ENCODE measurements at regions not wholly inside any gene's neighbourhood (a gene's known extent, or its start where the extent isn't known, plus 50 kb on each side); places are given as distances from the start of the nearest gene placed in this dataset.

DNA sequence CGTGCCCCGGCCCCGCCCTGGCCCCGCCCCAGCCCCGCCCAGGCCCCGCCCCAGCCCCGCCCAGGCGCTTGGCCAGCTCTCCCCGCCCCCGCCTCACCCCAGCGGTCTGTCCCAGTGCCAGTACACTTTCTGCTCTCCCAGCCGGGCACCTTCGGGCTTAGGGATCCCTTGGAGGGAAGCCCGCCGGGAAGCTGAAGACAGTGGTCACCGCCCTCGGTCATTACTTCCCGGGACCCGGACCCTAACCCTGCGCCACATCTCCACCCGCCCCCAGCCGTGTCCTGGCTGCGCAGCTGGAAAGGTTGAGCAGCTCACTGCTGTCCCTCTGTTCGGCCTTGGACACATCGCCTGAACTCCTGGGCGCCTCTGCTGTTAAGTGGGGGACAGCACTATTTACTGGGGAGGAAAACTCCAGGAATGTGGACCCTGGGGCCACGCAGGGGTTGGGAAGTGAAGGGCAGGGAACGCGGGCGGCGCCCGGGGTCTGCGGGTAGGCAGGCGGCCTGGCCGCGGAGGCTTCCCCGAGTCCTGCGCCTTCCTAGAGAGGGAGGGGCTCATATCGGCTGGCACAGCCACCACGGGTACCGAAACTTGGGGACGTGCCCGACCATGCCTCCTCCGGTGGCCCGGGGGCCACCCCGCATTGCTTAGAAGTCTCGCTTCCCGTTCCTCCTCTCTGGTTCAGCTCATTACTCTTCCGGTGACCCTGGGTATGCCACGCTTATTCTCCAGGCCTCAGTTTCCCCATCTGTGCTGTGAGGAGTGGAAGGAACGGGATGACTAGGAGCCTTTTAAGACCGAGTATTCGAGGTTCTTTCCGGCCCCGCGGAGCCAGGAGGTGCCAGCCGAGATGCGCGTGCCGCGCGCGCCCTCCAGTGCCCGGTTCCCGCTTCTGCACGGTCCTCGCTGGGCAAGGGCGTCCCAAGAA is 121.0 kb downstream of the GYPC start:
- TF ChIP-seq RAD21 (IDR thresholded peaks at IDR 0.05; ENCODE audit: low read depth), result peak; percentile 91
- TF ChIP-seq, protein P1, sequence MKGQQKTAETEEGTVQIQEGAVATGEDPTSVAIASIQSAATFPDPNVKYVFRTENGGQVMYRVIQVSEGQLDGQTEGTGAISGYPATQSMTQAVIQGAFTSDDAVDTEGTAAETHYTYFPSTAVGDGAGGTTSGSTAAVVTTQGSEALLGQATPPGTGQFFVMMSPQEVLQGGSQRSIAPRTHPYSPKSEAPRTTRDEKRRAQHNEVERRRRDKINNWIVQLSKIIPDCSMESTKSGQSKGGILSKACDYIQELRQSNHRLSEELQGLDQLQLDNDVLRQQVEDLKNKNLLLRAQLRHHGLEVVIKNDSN (IDR thresholded peaks at IDR 0.05), result no peak
- no peak for TF ChIP-seq EP300 (IDR thresholded peaks at IDR 0.05; ENCODE audit: borderline replicate concordance)

DNA sequence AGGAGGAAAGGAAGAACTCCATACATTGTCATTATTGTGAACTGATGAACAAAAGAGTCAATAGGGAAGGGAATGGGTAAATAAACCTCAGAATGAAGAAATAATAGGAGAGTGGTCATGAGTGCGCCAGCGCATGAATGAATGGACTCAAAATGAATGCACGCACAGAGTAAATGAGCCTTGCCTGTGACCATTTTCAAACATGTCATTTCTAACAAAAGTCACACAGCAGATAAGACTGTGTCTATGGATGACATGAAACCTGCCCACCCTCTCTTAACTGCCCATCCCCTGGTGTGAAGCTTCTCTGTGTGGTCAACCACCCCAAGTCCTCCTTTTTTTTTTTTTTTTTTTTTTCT is 121.1 kb upstream of the TEX51 start:
- TF ChIP-seq FOXM1 (IDR thresholded peaks at IDR 0.05; ENCODE audit: borderline replicate concordance, low read depth), result no peak
- TF ChIP-seq CREB1 (IDR thresholded peaks at IDR 0.05; ENCODE audit: low read depth), result no peak
- no peak for TF ChIP-seq NFIC (IDR thresholded peaks at IDR 0.05)

DNA sequence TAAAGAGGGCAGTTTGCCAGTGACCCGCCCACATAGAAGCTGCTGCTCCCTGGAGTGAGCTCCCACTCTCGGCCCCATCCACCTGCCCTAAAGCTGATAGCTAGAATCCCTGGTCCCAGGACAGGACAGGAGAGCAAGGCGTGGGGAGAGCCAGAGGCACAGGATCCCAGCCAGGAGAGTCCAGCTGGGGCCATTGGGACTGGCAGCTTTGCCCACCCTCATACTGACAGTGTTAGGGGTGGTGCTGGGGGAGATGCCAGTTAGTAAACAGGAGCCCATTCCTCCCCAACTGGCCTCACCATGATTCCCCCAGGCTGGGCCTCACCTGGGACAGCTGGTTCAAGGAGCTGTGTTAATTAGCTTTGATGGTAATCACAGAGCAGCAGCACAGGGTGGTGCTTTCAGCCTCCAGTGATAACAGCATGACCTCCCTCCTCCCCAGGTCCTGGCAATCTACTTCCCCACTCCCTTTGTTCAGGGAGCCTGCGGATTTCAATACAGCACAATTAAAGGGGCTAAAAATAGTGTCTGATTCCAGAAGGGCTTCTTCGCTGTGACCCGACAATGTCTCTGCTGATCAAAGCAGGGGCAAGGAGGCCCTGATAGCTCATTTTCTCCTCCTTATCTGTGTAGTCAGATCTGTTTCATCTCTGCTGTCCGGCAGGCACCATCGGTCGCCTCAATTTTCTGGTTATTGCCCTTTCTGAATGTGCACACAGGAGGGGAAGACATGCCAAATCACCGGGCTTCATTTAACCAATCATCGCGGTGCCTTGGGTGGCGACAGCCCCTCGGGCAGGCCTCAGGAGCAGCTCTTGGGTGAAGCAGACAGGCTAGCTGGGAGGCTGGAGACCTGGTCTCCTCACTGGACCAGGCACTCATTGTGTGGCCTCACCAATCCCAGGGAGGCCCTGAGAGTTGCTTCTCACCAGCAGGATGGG is 119.9 kb upstream of the TEX51 start:
- TF ChIP-seq TAF1 (IDR thresholded peaks at IDR 0.05; ENCODE audit: low read depth) (no peak), RAD21 (IDR thresholded peaks at IDR 0.05; ENCODE audit: low read depth) (no peak), CEBPB (IDR thresholded peaks at IDR 0.05) (no peak), ZBTB7A (IDR thresholded peaks at IDR 0.05; ENCODE audit: low read depth) (no peak), TCF12 (IDR thresholded peaks at IDR 0.05; ENCODE audit: low read depth) (no peak), NFIC (IDR thresholded peaks at IDR 0.05) (no peak)
- TF ChIP-seq, protein P2, sequence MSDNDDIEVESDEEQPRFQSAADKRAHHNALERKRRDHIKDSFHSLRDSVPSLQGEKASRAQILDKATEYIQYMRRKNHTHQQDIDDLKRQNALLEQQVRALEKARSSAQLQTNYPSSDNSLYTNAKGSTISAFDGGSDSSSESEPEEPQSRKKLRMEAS (IDR thresholded peaks at IDR 0.05), result no peak
- TF ChIP-seq, protein P3, sequence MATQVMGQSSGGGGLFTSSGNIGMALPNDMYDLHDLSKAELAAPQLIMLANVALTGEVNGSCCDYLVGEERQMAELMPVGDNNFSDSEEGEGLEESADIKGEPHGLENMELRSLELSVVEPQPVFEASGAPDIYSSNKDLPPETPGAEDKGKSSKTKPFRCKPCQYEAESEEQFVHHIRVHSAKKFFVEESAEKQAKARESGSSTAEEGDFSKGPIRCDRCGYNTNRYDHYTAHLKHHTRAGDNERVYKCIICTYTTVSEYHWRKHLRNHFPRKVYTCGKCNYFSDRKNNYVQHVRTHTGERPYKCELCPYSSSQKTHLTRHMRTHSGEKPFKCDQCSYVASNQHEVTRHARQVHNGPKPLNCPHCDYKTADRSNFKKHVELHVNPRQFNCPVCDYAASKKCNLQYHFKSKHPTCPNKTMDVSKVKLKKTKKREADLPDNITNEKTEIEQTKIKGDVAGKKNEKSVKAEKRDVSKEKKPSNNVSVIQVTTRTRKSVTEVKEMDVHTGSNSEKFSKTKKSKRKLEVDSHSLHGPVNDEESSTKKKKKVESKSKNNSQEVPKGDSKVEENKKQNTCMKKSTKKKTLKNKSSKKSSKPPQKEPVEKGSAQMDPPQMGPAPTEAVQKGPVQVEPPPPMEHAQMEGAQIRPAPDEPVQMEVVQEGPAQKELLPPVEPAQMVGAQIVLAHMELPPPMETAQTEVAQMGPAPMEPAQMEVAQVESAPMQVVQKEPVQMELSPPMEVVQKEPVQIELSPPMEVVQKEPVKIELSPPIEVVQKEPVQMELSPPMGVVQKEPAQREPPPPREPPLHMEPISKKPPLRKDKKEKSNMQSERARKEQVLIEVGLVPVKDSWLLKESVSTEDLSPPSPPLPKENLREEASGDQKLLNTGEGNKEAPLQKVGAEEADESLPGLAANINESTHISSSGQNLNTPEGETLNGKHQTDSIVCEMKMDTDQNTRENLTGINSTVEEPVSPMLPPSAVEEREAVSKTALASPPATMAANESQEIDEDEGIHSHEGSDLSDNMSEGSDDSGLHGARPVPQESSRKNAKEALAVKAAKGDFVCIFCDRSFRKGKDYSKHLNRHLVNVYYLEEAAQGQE (IDR thresholded peaks at IDR 0.05; ENCODE audit: low read depth), result no peak

DNA sequence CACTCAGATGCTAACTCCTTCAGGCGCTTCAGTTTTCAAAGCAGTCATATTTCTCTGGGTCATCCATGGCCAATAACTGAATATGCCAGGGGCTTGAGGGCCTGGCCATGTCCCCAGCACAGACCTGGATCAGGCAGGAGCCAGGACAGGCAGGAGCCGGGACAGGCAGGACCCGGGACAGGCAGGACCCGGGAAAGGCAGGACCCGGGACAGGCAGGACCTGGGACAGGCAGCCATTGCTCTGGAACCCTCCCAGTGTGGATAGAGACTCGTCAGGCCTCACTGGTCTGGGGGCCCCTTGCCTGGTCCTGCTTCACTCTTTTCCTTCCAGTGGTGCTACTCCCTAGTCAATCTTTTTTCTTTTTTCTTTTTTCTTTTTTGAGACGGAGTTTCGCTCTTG is 117.5 kb upstream of the TEX51 start:
- TF ChIP-seq TAF1 (IDR thresholded peaks at IDR 0.05; ENCODE audit: low read depth), result no peak

DNA sequence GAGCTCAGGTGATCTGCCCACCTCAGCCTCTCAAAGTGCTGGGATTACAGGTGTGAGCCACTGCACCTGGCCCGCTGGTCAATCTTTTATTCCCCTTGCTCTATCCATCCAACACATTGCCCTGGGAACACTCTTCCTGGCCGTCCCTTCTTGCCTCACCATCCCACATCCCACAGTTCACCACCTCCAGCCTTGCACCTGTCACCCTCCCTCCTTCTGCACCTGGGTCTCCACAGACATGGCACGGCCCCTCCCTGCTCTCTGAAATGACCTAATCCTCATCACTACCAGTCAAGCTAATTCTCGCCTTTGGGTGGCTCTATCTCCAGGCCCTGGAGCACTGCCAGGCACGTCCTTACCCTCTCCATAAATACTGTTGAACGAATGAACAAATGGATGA is 116.9 kb upstream of the TEX51 start:
- TF ChIP-seq CEBPB (IDR thresholded peaks at IDR 0.05) (no peak), EP300 (IDR thresholded peaks at IDR 0.05; ENCODE audit: borderline replicate concordance) (no peak), YY1 (IDR thresholded peaks at IDR 0.05; ENCODE audit: low read depth) (no peak), NFIC (IDR thresholded peaks at IDR 0.05) (no peak), ZBTB7A (IDR thresholded peaks at IDR 0.05; ENCODE audit: low read depth) (no peak), RAD21 (IDR thresholded peaks at IDR 0.05; ENCODE audit: low read depth) (no peak), TCF12 (IDR thresholded peaks at IDR 0.05; ENCODE audit: low read depth) (no peak), TAF1 (IDR thresholded peaks at IDR 0.05; ENCODE audit: low read depth) (no peak), EGR1 (IDR thresholded peaks at IDR 0.05) (no peak), TEAD4 (IDR thresholded peaks at IDR 0.05) (no peak), CREB1 (IDR thresholded peaks at IDR 0.05; ENCODE audit: low read depth) (no peak), FOXM1 (IDR thresholded peaks at IDR 0.05; ENCODE audit: borderline replicate concordance, low read depth) (no peak)
- TF ChIP-seq, protein P2 (IDR thresholded peaks at IDR 0.05), result no peak
- TF ChIP-seq, protein P1 (IDR thresholded peaks at IDR 0.05), result no peak
- TF ChIP-seq, protein P3 (IDR thresholded peaks at IDR 0.05; ENCODE audit: low read depth), result no peak

DNA sequence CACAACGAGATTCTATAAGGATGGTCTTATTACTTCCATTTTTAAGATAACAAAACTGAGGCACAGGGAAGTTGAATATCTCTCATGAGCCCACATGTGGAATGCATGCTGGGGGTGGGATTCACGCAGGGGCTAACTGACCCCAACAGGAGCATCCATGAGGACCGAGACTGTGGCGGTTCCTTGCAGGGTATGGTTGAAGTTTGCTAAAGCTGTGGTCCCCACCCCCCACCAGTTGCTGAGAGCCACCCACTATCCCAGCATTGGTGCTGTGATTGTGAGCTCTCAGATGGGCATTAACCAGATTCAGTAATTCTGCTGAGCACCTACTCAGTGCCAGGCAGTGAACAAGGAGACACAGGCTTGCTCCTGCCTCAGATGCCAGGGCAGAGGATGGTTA is 116.0 kb upstream of the TEX51 start:
- no peak for TF ChIP-seq EP300 (IDR thresholded peaks at IDR 0.05; ENCODE audit: borderline replicate concordance)
- TF ChIP-seq EGR1 (IDR thresholded peaks at IDR 0.05), result no peak
- TF ChIP-seq, protein P1 (IDR thresholded peaks at IDR 0.05), result no peak
- no peak for TF ChIP-seq TCF12 (IDR thresholded peaks at IDR 0.05; ENCODE audit: low read depth)
- TF ChIP-seq, protein P2 (IDR thresholded peaks at IDR 0.05), result no peak
- TF ChIP-seq CREB1 (IDR thresholded peaks at IDR 0.05; ENCODE audit: low read depth), result no peak

Data from Ishikawa (cell line).